ENCODE measurements at regions not wholly inside any gene's neighbourhood (a gene's known extent, or its start where the extent isn't known, plus 50 kb on each side); places are given as distances from the start of the nearest gene placed in this dataset.
A peak's percentile ranks its signal among the peaks of the same experiment; 100 is the strongest.

- Histone ChIP-seq H2BK120ac (replicated peaks; ENCODE audit: low read depth, low read length) (no peak overlapping the region), H3K4me2 (ENCODE audit: insufficient read depth in 1 of 2, low read depth in 2 of 2, low read length in 2 of 2) (no peak overlapping the region), H3K27ac (ENCODE audit: low read depth, low read length) (no peak overlapping the region), H2AFZ (ENCODE audit: low read length) (peak overlapping the region; percentile 93), H3K23me2 (ENCODE audit: low read depth, low read length) (no peaks in the 10 kb centered on the region), H3K14ac (ENCODE audit: insufficient read length) (no peak overlapping the region), H3K23ac (ENCODE audit: insufficient read length) (no peak overlapping the region), H3K4me3 (ENCODE audit: extremely low read depth in 1 of 4, insufficient read depth in 2 of 4, low read depth in 3 of 4, low read length in 4 of 4) (no peak overlapping the region), H3K18ac (ENCODE audit: extremely low read depth, low read length) (no peak overlapping the region), H4K91ac (replicated peaks; ENCODE audit: insufficient read length, low read length) (no peak overlapping the region), H3K36me3 (ENCODE audit: control insufficient read depth in 2 of 4, insufficient read depth in 4 of 4, low read length in 3 of 4) (no peaks in the 10 kb centered on the region), H2BK12ac (ENCODE audit: low read depth, low read length) (0 out of 2 replicates have a peak overlapping the region, but pooled peaks have one; percentile 10), H3K79me1 (ENCODE audit: low read depth, low read length) (no peaks in the 10 kb centered on the region), H3K4me1 (replicated peaks in 1 of 4; ENCODE audit: control insufficient read depth in 3 of 4, insufficient read depth in 4 of 4, low read length in 3 of 4) (0 out of 7 replicates have a peak, but pooled peaks cover 0 to 2% (median 0%) of the 10 kb centered on the region in 4 experiments), H2BK15ac (ENCODE audit: low read length) (no peak overlapping the region), H3K4ac (replicated peaks; ENCODE audit: insufficient read length, low read depth, low read length) (no peak overlapping the region), H3K56ac (replicated peaks; ENCODE audit: insufficient read length, low read depth, low read length) (no peak overlapping the region), H4K8ac (ENCODE audit: extremely low read depth, insufficient read depth, low read length) (no peak overlapping the region), H2BK20ac (ENCODE audit: low read length) (no peak overlapping the region), H2AK5ac (ENCODE audit: low read depth, low read length) (no peak overlapping the region), H3K9ac (replicated peaks in 1 of 4; ENCODE audit: extremely low read depth in 1 of 4, low read depth in 3 of 4, low read length in 3 of 4) (no peak overlapping the region), H4K20me1 (replicated peaks in 1 of 2; ENCODE audit: control insufficient read depth in 1 of 2, insufficient read depth in 2 of 2, low read length in 2 of 2) (no peaks in the 10 kb centered on the region), H3K79me2 (ENCODE audit: control insufficient read depth in 1 of 2, insufficient read depth in 2 of 2, low read length in 2 of 2) (no peaks in the 10 kb centered on the region), H4K5ac (ENCODE audit: insufficient read length, low read depth, low read length) (no peak overlapping the region), H2BK5ac (ENCODE audit: low read depth, low read length) (no peak overlapping the region), H3K27me3 (replicated peaks in 1 of 4; ENCODE audit: control insufficient read depth in 3 of 4, extremely low read depth in 1 of 4, insufficient read depth in 3 of 4, low read length in 3 of 4) (no peaks in the 10 kb centered on the region), H3K9me3 (ENCODE audit: insufficient read depth in 2 of 2, low read depth in 1 of 2, low read length in 1 of 2) (no peaks in the 10 kb centered on the region)
- FAIRE-seq (no peak), DNase-seq (ENCODE audit: low read depth in 1 of 2, low spot score in 2 of 2) (no peak)
- no peak for TF ChIP-seq POLR2AphosphoS5 (IDR thresholded peaks at IDR 0.05; ENCODE audit: low read depth, low read length)
- no peak for TF ChIP-seq RFX5 (IDR thresholded peaks at IDR 0.05; ENCODE audit: borderline replicate concordance, low read depth, low read length)
- TF ChIP-seq GABPA (IDR thresholded peaks at IDR 0.05; ENCODE audit: borderline replicate concordance, insufficient read depth, low read length): no peak
- no peak for TF ChIP-seq NANOG (IDR thresholded peaks at IDR 0.05; ENCODE audit: insufficient read depth, low read depth, low read length, poor library complexity, severe bottlenecking)
- TF ChIP-seq TCF12 (IDR thresholded peaks at IDR 0.05; ENCODE audit: low read depth, low read length): no peak
- TF ChIP-seq, protein P1, sequence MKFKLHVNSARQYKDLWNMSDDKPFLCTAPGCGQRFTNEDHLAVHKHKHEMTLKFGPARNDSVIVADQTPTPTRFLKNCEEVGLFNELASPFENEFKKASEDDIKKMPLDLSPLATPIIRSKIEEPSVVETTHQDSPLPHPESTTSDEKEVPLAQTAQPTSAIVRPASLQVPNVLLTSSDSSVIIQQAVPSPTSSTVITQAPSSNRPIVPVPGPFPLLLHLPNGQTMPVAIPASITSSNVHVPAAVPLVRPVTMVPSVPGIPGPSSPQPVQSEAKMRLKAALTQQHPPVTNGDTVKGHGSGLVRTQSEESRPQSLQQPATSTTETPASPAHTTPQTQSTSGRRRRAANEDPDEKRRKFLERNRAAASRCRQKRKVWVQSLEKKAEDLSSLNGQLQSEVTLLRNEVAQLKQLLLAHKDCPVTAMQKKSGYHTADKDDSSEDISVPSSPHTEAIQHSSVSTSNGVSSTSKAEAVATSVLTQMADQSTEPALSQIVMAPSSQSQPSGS (IDR thresholded peaks at IDR 0.05; ENCODE audit: low read length): no peak
- no peak for TF ChIP-seq CEBPB (IDR thresholded peaks at IDR 0.05; ENCODE audit: low read depth, low read length)
- no peak for TF ChIP-seq EGR1 (IDR thresholded peaks at IDR 0.05; ENCODE audit: borderline replicate concordance, low read depth, low read length)
- no peak for TF ChIP-seq FOSL1 (IDR thresholded peaks at IDR 0.05; ENCODE audit: insufficient read depth, low read depth, low read length)
- TF ChIP-seq PHF8 (conservative IDR thresholded peaks at IDR 0.05; ENCODE audit: low read depth, low read length): no peak
- no peak for TF ChIP-seq TAF1 (IDR thresholded peaks at IDR 0.05; ENCODE audit: low read depth, low read length)
- TF ChIP-seq GTF2F1 (IDR thresholded peaks at IDR 0.05; ENCODE audit: borderline replicate concordance, low read depth, low read length): no peak
- TF ChIP-seq RXRA (IDR thresholded peaks at IDR 0.05; ENCODE audit: insufficient read depth, low read depth, low read length): no peak
- TF ChIP-seq BACH1 (IDR thresholded peaks at IDR 0.05; ENCODE audit: low read length): no peak
- 100% methylated on average over 2 of the region's 2 CpGs; no CpG with 5 or more reads in 1 of the 2 experiments for WGBS, 2 experiments (ENCODE audit: extremely low coverage in 1 of 2, insufficient coverage in 1 of 2, insufficient read length in 1 of 2, insufficient replicate concordance in 2 of 2, low coverage in 1 of 2, low lambda C conversion rate in 2 of 2, missing lambda C conversion rate in 1 of 2)
- ChIA-PET POLR2A (ENCODE audit: partially characterized antibody) (interaction anchor here (1.1 kb wide), 1 partner anchor 15 kb away, joined by 3 read pairs; no protein-coding TSS in a partner anchor), CTCF (ENCODE audit: partially characterized antibody) (interaction anchor here (0.9 to 1.2 kb wide), 3 partner anchors 13 to 119 kb away, joined by 3 read pairs; no protein-coding TSS in a partner anchor)
Measured at GRCh38 chr5:58260243-58260642, 199.6 kb downstream of the PLK2 start.

Data from H1 (cell line).